NCI-H82 (cell line): ENCODE measurements at regions not wholly inside any gene's neighbourhood (a gene's known extent, or its start where the extent isn't known, plus 50 kb on each side); places are given as distances from the start of the nearest gene placed in this dataset.

Source experiments
- DNase-seq: peaks from one replicate; lab custom pipeline; 2025; lab: John Stamatoyannopoulos, UW

- DNase-seq: no peak
Observed at GRCh38 chr9:14962193-14962882, 52.1 kb upstream of the FREM1 start.

- DNase-seq: no peak
Observed at GRCh38 chr9:14961372-14962068, 51.3 kb upstream of the FREM1 start.

GRCh38 chr9:14960881-14961280, 50.7 kb upstream of the FREM1 start:
- no peak for DNase-seq
